WTC11 (cell line): ENCODE measurements at regions not wholly inside any gene's neighbourhood (a gene's known extent, or its start where the extent isn't known, plus 50 kb on each side); places are given as distances from the start of the nearest gene placed in this dataset.

Source experiments
- CTCF ChIP-seq: fragments of 200-600 bp; IDR thresholded peaks from 2 replicates; pipeline ENCODE4 v1.8.0; 2022; ENCODE audit warnings: antibody characterized with exemption
- KAT7 ChIP-seq: sonication (generic); formaldehyde crosslinking; IDR thresholded peaks from 2 replicates; pipeline ENCODE4 v1.8.1; 2023; ENCODE audit warnings: missing genetic modification reagents, mild to moderate bottlenecking, borderline replicate concordance
- MAX ChIP-seq: sonication (generic); formaldehyde crosslinking; IDR thresholded peaks from 2 replicates; pipeline ENCODE4 v1.8.0; 2022; ENCODE audit warnings: mild to moderate bottlenecking, missing genetic modification reagents
- NFYB ChIP-seq: sonication (generic); formaldehyde crosslinking; conservative IDR thresholded peaks from 2 replicates; pipeline ENCODE4 v1.8.0; 2022; ENCODE audit warnings: low read depth, missing genetic modification reagents
- ZBTB43 ChIP-seq: sonication (generic); formaldehyde crosslinking; IDR thresholded peaks from 2 replicates; pipeline ENCODE4 v1.8.1; 2023; ENCODE audit warnings: mild to moderate bottlenecking, missing genetic modification reagents
- ZNF232 ChIP-seq: sonication (generic); formaldehyde crosslinking; IDR thresholded peaks from 2 replicates; pipeline ENCODE4 v1.8.0; 2022; ENCODE audit warnings: mild to moderate bottlenecking, missing genetic modification reagents
- ZNF263 ChIP-seq: sonication (generic); formaldehyde crosslinking; IDR thresholded peaks from 2 replicates; pipeline ENCODE4 v1.8.1; 2022; ENCODE audit warnings: low read depth, mild to moderate bottlenecking, moderate library complexity, missing genetic modification reagents
- ZNF317 ChIP-seq: sonication (generic); formaldehyde crosslinking; IDR thresholded peaks from 2 replicates; pipeline ENCODE4 v1.8.1; 2023; ENCODE audit warnings: low read depth, mild to moderate bottlenecking, moderate library complexity, missing genetic modification reagents, borderline replicate concordance
- ZNF512 ChIP-seq: sonication (generic); formaldehyde crosslinking; IDR thresholded peaks from 2 replicates; pipeline ENCODE4 v1.8.1; 2022; ENCODE audit warnings: missing genetic modification reagents, borderline replicate concordance

GRCh38 chrX:87338510-87338909 is 179.1 kb upstream of the KLHL4 start:
- no peak for TF ChIP-seq ZNF512 (CRISPR knock-in tag)
- TF ChIP-seq ZNF317 (CRISPR knock-in tag), result no peak
- no peak for TF ChIP-seq ZNF263 (CRISPR knock-in tag)
- no peak for TF ChIP-seq MAX (CRISPR knock-in tag)
- TF ChIP-seq CTCF, result no peak
- TF ChIP-seq ZNF232 (CRISPR knock-in tag), result no peak
- TF ChIP-seq ZBTB43 (CRISPR knock-in tag), result no peak
- no peak for TF ChIP-seq KAT7 (CRISPR knock-in tag)
- TF ChIP-seq NFYB (CRISPR knock-in tag), result no peak
